Adrenal gland (tissue), 9 donors: ENCODE measurements at regions not wholly inside any gene's neighbourhood (a gene's known extent, or its start where the extent isn't known, plus 50 kb on each side); places are given as distances from the start of the nearest gene placed in this dataset.

Experiments used
- DNase-seq, 7 donors: peaks; one replicate each; pipeline ENCODE4 v3.0.0-alpha.2; 2019 to 2020
- H3K27ac ChIP-seq, 5 donors: fragments of 200-600 bp; sonication (generic) in 4 of 5; 1 replicate in 3 of 5; 2 replicates in 2 of 5; pipeline versions ENCODE4 v1.5.1 to v1.8.0; 2016 to 2020; ENCODE audit warnings: mild to moderate bottlenecking in 1 of 5
- H3K27me3 ChIP-seq: fragments of 200-600 bp; 2 replicates; pipeline ENCODE4 v1.8.0; 2021
- H3K36me3 ChIP-seq, 2 donors: fragments of 200-600 bp; replicated peaks in 1 of 2; 1 replicate in 1 of 2; 2 replicates in 1 of 2; pipeline versions ENCODE4 v1.5.1 to v1.8.0; 2018 to 2022
- H3K4me1 ChIP-seq, 2 donors: fragments of 200-600 bp; replicated peaks in 1 of 2; 1 replicate in 1 of 2; 2 replicates in 1 of 2; pipeline versions ENCODE4 v1.5.1 to v1.8.0; 2018 to 2021
- H3K4me3 ChIP-seq, 4 donors: fragments of 200-600 bp; sonication (generic) in 3 of 4; one replicate each; pipeline ENCODE4 v1.5.1; 2016 to 2018
- H3K9me3 ChIP-seq, 3 donors: fragments of 200-600 bp; sonication (generic) in 1 of 3; replicated peaks in 1 of 3; 1 replicate in 2 of 3; 2 replicates in 1 of 3; pipeline versions ENCODE4 v1.5.1 to v1.8.0; 2016 to 2021
- POLR2A ChIP-seq, 2 donors: fragments of 450-650 bp; IDR thresholded peaks; one replicate each; pipeline ENCODE4 v1.6.1; 2017; ENCODE audit warnings: antibody characterized with exemption in 2 of 2, mild to moderate bottlenecking in 2 of 2, moderate library complexity in 1 of 2
- WGBS, 4 donors: extraction: QIAGEN DNeasy Blood & Tissue Kit in 2 of 4; methylation state at CpG; one replicate each; pipeline versions ENCODE4 v1.1.5 to v1.1.7; 2013 to 2017; 5-methylcytosine and 5-hydroxymethylcytosine counted together
- intact Hi-C, 2 donors: fragments of 100-400 bp; cut with DNase I; formaldehyde crosslinking; loops; one replicate each; pipeline versions ENCODE4 v1.14.1 to v1.15.0; 2022 to 2023
- TF ChIP-seq, protein P1 (sequence below), 6 experiments: fragments of 450-650 bp in 4 of 6; fragments of 200-600 bp in 2 of 6; sonication (generic) in 1 of 6; IDR thresholded peaks; 1 replicate in 5 of 6; 2 replicates in 1 of 6; pipeline versions ENCODE4 v1.5.1 to v1.8.0; 2016 to 2021; ENCODE audit warnings: antibody characterized with exemption in 6 of 6, mild to moderate bottlenecking in 2 of 6, moderate library complexity in 1 of 6
- donor health status: healthy with polysubstance abuse.
- donor health status: Bipolar disorder and iron deficiency.
- donor health status: DM: yes; HTN: yes; CAD: no.
- donor health status: DM: no; HTN: no; CAD: no.
- donor health status: DM: no; HTN: no; CAD: no.

DNA sequence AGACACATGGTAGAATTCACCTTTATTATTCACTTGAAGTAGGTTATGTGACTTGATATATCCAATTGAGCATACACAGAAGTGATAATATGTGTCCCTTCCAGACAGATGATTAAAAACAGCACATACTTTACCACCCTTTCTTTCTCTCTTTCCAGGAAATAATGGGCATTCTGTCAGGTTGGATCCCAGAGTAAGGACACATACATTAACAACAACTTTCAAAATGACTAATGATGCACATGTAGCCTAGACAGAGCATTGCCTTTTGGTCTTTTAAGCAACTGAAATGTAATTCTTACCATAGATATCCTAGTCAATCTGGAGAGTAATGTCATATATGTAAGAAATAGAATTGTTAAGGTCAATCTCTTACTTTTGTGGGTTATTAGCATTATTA, 1748.7 kb downstream of the EFNA5 start:
- Histone ChIP-seq H3K4me1 (no peaks in the 10 kb centered on the region), H3K9me3 (no peaks in the 10 kb centered on the region), H3K4me3 (no peak overlapping the region), H3K27me3 (no peaks in the 10 kb centered on the region), H3K36me3 (no peaks in the 10 kb centered on the region), H3K27ac (no peak overlapping the region)
- intact Hi-C loops = no loop called here
- DNase-seq = no peak
- TF ChIP-seq, protein P1, sequence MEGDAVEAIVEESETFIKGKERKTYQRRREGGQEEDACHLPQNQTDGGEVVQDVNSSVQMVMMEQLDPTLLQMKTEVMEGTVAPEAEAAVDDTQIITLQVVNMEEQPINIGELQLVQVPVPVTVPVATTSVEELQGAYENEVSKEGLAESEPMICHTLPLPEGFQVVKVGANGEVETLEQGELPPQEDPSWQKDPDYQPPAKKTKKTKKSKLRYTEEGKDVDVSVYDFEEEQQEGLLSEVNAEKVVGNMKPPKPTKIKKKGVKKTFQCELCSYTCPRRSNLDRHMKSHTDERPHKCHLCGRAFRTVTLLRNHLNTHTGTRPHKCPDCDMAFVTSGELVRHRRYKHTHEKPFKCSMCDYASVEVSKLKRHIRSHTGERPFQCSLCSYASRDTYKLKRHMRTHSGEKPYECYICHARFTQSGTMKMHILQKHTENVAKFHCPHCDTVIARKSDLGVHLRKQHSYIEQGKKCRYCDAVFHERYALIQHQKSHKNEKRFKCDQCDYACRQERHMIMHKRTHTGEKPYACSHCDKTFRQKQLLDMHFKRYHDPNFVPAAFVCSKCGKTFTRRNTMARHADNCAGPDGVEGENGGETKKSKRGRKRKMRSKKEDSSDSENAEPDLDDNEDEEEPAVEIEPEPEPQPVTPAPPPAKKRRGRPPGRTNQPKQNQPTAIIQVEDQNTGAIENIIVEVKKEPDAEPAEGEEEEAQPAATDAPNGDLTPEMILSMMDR (IDR thresholded peaks at IDR 0.05) = no peak
- TF ChIP-seq POLR2A (IDR thresholded peaks at IDR 0.05) = no peak

DNA sequence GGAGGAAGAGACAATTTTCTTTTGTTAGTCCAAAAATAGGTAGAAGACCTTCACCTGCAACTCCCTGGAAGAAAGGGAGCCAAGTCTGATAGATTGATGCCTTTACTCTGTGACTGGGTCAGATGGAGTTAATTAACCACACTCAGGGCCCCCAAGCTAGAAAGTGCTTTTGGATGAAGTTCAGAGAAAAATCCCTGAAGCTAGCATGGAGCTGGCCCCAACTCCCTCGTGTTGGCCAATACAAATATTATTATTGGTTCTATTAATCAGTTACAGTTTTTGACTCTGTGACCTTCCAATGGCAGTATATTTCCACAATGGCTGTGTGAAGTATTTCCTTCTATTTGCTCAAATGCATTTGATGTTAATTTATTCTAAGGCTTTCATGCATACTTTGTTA, 1753.5 kb downstream of the EFNA5 start:
- no peaks in the 10 kb centered on the region for H3K4me1 ChIP-seq
- no peaks in the 10 kb centered on the region for H3K36me3 ChIP-seq
- H3K27me3 ChIP-seq = no peaks in the 10 kb centered on the region
- no peak overlapping the region for H3K4me3 ChIP-seq
- TF ChIP-seq, protein P1 (IDR thresholded peaks at IDR 0.05) = no peak
- TF ChIP-seq POLR2A (IDR thresholded peaks at IDR 0.05) = no peak
- H3K27ac ChIP-seq = no peak overlapping the region
- H3K9me3 ChIP-seq = no peaks in the 10 kb centered on the region
- intact Hi-C loops = no loop called here
- WGBS, 4 donors = 0 to 28% (median 14%) methylated on average over 1 of the region's 1 CpG
- no peak for DNase-seq

GRCh38 chr5:105907016-105907415, 1763.7 kb downstream of the EFNA5 start:
- Histone ChIP-seq H3K27me3 (no peaks in the 10 kb centered on the region), H3K4me3 (no peak overlapping the region), H3K36me3 (no peaks in the 10 kb centered on the region), H3K4me1 (no peaks in the 10 kb centered on the region), H3K9me3 (no peaks in the 10 kb centered on the region), H3K27ac (no peak overlapping the region)
- WGBS, 4 donors = 53 to 61% (median 55%) methylated on average over 2 of the region's 2 CpGs
- TF ChIP-seq, protein P1 (IDR thresholded peaks at IDR 0.05) = no peak
- TF ChIP-seq POLR2A (IDR thresholded peaks at IDR 0.05) = no peak
- intact Hi-C loops = no loop called here
- DNase-seq = no peak

- no peaks in the 10 kb centered on the region for H3K9me3 ChIP-seq
- DNase-seq = no peak
Observed at GRCh38 chr5:105905392-105905791, 1765.3 kb downstream of the EFNA5 start.

More at GRCh38 chr5:105905392-105905791, 1765.3 kb downstream of the EFNA5 start:
- H3K36me3 ChIP-seq = no peaks in the 10 kb centered on the region
- TF ChIP-seq POLR2A (IDR thresholded peaks at IDR 0.05) = no peak
- TF ChIP-seq, protein P1 (IDR thresholded peaks at IDR 0.05) = no peak
- intact Hi-C loops = no loop called here
- H3K27me3 ChIP-seq = no peaks in the 10 kb centered on the region
- H3K27ac ChIP-seq = no peak overlapping the region
- H3K4me3 ChIP-seq = no peak overlapping the region
- 59 to 74% (median 70%) methylated on average over 3 of the region's 3 CpGs for WGBS, 4 donors
- no peaks in the 10 kb centered on the region for H3K4me1 ChIP-seq
